Neural progenitor cell (in vitro differentiated cells): ENCODE measurements at regions not wholly inside any gene's neighbourhood (a gene's known extent, or its start where the extent isn't known, plus 50 kb on each side); places are given as distances from the start of the nearest gene placed in this dataset.

ENCODE experiments used
- CTCF ChIP-seq: fragments of 200-600 bp; sonication (generic); IDR thresholded peaks from 2 replicates; pipeline ENCODE4 v1.5.1; 2017; ENCODE audit warnings: antibody characterized with exemption, mild to moderate bottlenecking
- EZH2phosphoT487 ChIP-seq: fragments of 200-600 bp; sonication (generic); IDR thresholded peaks from 2 replicates; pipeline ENCODE4 v1.6.1; 2017; ENCODE audit warnings: antibody characterized with exemption

GRCh38 chr10:133032231-133032630, 55.5 kb upstream of the ADGRA1 start:
- TF ChIP-seq CTCF: no peak
- no peak for TF ChIP-seq EZH2phosphoT487
